ENCODE measurements at regions not wholly inside any gene's neighbourhood (a gene's known extent, or its start where the extent isn't known, plus 50 kb on each side); places are given as distances from the start of the nearest gene placed in this dataset.

GRCh38 chr20:52592567-52592966 lies 379.6 kb upstream of the TSHZ2 start:
- no peak for TF ChIP-seq EP300 (IDR thresholded peaks at IDR 0.05; ENCODE audit: borderline replicate concordance)
- TF ChIP-seq TAF1 (IDR thresholded peaks at IDR 0.05; ENCODE audit: low read depth), result no peak
- TF ChIP-seq, protein P1, sequence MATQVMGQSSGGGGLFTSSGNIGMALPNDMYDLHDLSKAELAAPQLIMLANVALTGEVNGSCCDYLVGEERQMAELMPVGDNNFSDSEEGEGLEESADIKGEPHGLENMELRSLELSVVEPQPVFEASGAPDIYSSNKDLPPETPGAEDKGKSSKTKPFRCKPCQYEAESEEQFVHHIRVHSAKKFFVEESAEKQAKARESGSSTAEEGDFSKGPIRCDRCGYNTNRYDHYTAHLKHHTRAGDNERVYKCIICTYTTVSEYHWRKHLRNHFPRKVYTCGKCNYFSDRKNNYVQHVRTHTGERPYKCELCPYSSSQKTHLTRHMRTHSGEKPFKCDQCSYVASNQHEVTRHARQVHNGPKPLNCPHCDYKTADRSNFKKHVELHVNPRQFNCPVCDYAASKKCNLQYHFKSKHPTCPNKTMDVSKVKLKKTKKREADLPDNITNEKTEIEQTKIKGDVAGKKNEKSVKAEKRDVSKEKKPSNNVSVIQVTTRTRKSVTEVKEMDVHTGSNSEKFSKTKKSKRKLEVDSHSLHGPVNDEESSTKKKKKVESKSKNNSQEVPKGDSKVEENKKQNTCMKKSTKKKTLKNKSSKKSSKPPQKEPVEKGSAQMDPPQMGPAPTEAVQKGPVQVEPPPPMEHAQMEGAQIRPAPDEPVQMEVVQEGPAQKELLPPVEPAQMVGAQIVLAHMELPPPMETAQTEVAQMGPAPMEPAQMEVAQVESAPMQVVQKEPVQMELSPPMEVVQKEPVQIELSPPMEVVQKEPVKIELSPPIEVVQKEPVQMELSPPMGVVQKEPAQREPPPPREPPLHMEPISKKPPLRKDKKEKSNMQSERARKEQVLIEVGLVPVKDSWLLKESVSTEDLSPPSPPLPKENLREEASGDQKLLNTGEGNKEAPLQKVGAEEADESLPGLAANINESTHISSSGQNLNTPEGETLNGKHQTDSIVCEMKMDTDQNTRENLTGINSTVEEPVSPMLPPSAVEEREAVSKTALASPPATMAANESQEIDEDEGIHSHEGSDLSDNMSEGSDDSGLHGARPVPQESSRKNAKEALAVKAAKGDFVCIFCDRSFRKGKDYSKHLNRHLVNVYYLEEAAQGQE (IDR thresholded peaks at IDR 0.05; ENCODE audit: low read depth), result no peak
- TF ChIP-seq RAD21 (IDR thresholded peaks at IDR 0.05; ENCODE audit: low read depth), result no peak
- no peak for TF ChIP-seq CREB1 (IDR thresholded peaks at IDR 0.05; ENCODE audit: low read depth)
- TF ChIP-seq TEAD4 (IDR thresholded peaks at IDR 0.05), result no peak
- no peak for TF ChIP-seq TCF12 (IDR thresholded peaks at IDR 0.05; ENCODE audit: low read depth)
- TF ChIP-seq NFIC (IDR thresholded peaks at IDR 0.05), result no peak
- TF ChIP-seq USF1 (IDR thresholded peaks at IDR 0.05), result no peak
- no peak for TF ChIP-seq YY1 (IDR thresholded peaks at IDR 0.05; ENCODE audit: low read depth)
- TF ChIP-seq CEBPB (IDR thresholded peaks at IDR 0.05), result no peak
- TF ChIP-seq, protein P2, sequence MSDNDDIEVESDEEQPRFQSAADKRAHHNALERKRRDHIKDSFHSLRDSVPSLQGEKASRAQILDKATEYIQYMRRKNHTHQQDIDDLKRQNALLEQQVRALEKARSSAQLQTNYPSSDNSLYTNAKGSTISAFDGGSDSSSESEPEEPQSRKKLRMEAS (IDR thresholded peaks at IDR 0.05), result no peak
- TF ChIP-seq FOXM1 (IDR thresholded peaks at IDR 0.05; ENCODE audit: borderline replicate concordance, low read depth), result no peak
- TF ChIP-seq ZBTB7A (IDR thresholded peaks at IDR 0.05; ENCODE audit: low read depth), result no peak
- no peak for TF ChIP-seq EGR1 (IDR thresholded peaks at IDR 0.05)

DNA sequence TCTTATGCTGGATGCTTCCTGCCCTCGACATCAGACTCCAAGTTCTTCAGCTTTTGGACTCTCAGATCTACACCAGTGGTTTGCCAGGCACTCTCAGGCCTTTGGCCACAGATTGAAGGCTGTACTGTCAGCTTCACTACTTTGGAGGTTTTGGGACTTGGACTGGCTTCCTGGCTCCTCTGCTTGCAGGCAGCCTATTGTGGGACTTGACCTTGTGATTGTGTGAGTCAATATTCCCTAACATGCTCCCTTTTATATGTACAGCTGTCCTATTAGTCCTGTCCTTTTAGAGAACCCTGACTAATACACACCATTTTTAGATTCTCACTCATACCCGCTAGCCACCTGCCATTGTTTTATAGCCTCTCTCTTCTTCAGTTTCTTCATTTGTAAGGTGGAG lies 382.1 kb upstream of the TSHZ2 start:
- TF ChIP-seq USF1 (IDR thresholded peaks at IDR 0.05) (no peak), EP300 (IDR thresholded peaks at IDR 0.05; ENCODE audit: borderline replicate concordance) (no peak), RAD21 (IDR thresholded peaks at IDR 0.05; ENCODE audit: low read depth) (no peak), TAF1 (IDR thresholded peaks at IDR 0.05; ENCODE audit: low read depth) (no peak)

GRCh38 chr20:52589251-52589812 lies 382.8 kb upstream of the TSHZ2 start:
- TF ChIP-seq ZBTB7A (IDR thresholded peaks at IDR 0.05; ENCODE audit: low read depth) (no peak), EP300 (IDR thresholded peaks at IDR 0.05; ENCODE audit: borderline replicate concordance) (no peak), EGR1 (IDR thresholded peaks at IDR 0.05) (no peak), USF1 (IDR thresholded peaks at IDR 0.05) (no peak), TEAD4 (IDR thresholded peaks at IDR 0.05) (no peak), YY1 (IDR thresholded peaks at IDR 0.05; ENCODE audit: low read depth) (no peak), RAD21 (IDR thresholded peaks at IDR 0.05; ENCODE audit: low read depth) (no peak), TAF1 (IDR thresholded peaks at IDR 0.05; ENCODE audit: low read depth) (no peak), FOXM1 (IDR thresholded peaks at IDR 0.05; ENCODE audit: borderline replicate concordance, low read depth) (no peak), CREB1 (IDR thresholded peaks at IDR 0.05; ENCODE audit: low read depth) (no peak), TCF12 (IDR thresholded peaks at IDR 0.05; ENCODE audit: low read depth) (no peak), NFIC (IDR thresholded peaks at IDR 0.05) (no peak), CEBPB (IDR thresholded peaks at IDR 0.05) (no peak)
- TF ChIP-seq, protein P1 (IDR thresholded peaks at IDR 0.05; ENCODE audit: low read depth), result no peak
- TF ChIP-seq, protein P2 (IDR thresholded peaks at IDR 0.05), result no peak

DNA sequence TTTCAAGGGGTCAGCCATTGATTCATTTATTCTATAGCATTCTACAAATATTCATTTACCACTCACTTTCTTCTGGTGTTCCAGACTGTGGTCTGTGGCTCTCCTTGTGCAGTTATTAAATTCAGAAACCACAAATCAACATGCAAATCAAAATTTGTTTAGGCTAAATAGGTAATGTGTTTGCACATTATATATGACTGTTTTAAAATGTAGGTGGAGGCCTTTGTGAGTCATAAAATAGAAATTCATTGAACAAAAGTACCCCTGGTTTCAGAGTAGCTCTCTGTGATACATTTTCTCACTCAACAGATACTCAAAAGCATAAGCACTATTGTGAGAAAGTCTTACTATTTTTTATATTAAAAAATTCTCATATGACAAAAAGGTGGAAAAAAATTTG lies 385.5 kb upstream of the TSHZ2 start:
- TF ChIP-seq CEBPB (IDR thresholded peaks at IDR 0.05) (no peak), CREB1 (IDR thresholded peaks at IDR 0.05; ENCODE audit: low read depth) (no peak), EP300 (IDR thresholded peaks at IDR 0.05; ENCODE audit: borderline replicate concordance) (no peak)

DNA sequence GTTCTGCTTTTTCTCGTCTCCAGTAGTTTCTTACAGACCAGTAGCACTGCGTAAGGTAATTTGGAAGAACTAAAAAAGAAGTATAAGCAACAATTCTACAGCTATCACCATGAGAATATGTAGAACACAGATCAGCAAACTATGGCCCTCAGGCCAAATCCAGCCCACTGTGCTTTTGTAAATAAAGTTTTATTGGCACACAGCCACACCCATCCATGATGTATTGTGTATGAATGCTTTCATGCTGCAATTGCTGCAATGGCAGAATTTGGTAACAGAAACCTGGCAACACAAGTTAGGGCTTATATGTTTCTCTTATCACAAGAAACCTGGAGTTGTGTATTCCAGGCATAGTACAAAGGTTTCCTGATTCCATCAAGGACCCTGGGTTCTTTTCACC lies 386.8 kb upstream of the TSHZ2 start:
- no peak for TF ChIP-seq CREB1 (IDR thresholded peaks at IDR 0.05; ENCODE audit: low read depth)
- no peak for TF ChIP-seq TEAD4 (IDR thresholded peaks at IDR 0.05)
- no peak for TF ChIP-seq CEBPB (IDR thresholded peaks at IDR 0.05)
- TF ChIP-seq EGR1 (IDR thresholded peaks at IDR 0.05), result no peak
- no peak for TF ChIP-seq TCF12 (IDR thresholded peaks at IDR 0.05; ENCODE audit: low read depth)
- no peak for TF ChIP-seq EP300 (IDR thresholded peaks at IDR 0.05; ENCODE audit: borderline replicate concordance)
- TF ChIP-seq USF1 (IDR thresholded peaks at IDR 0.05), result no peak
- no peak for TF ChIP-seq FOXM1 (IDR thresholded peaks at IDR 0.05; ENCODE audit: borderline replicate concordance, low read depth)
- TF ChIP-seq, protein P2 (IDR thresholded peaks at IDR 0.05), result no peak
- no peak for TF ChIP-seq TAF1 (IDR thresholded peaks at IDR 0.05; ENCODE audit: low read depth)
- no peak for TF ChIP-seq YY1 (IDR thresholded peaks at IDR 0.05; ENCODE audit: low read depth)
- TF ChIP-seq, protein P1 (IDR thresholded peaks at IDR 0.05; ENCODE audit: low read depth), result no peak
- TF ChIP-seq RAD21 (IDR thresholded peaks at IDR 0.05; ENCODE audit: low read depth), result no peak
- no peak for TF ChIP-seq NFIC (IDR thresholded peaks at IDR 0.05)
